ENCODE measurements at regions not wholly inside any gene's neighbourhood (a gene's known extent, or its start where the extent isn't known, plus 50 kb on each side); places are given as distances from the start of the nearest gene placed in this dataset.

DNA sequence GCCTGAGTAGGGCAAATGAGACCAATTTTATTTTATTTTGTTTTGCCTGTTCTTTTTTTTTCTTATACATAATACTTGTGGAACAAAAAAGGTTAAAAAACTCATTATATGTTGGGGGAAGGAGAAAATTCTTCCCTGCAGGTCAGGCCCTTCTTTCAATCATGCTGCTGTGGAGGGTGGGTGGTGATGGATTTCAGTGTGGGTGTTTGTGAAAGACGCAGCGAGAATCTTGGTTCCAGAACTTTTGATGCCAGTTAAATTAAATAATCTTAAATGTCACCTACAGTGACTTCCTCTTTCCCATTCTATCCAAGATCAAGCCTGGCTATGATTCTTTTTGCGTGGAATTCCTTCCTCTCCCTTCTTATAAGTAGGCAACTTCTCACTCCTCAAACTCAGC, 595.8 kb upstream of the EEF2KMT start:
- in situ Hi-C loops (cut with HindIII; ENCODE audit: extremely low pct_ligation_motif_present, low pct_unique_long_range_greater_than_20kb) (no loop called here), intact Hi-C loops (cut with micrococcal nuclease; ENCODE audit: unreplicated experiment) (no loop called here)
- H3K36me3 ChIP-seq (replicated peaks in 1 of 2; ENCODE audit: control insufficient read depth in 1 of 2, insufficient read depth in 2 of 2, low read length in 2 of 2): no peaks in the 10 kb centered on the region
- 3% methylated on average over 3 of the region's 3 CpGs for WGBS (ENCODE audit: low lambda C conversion rate)
- no peak overlapping the region for H3K4me2 ChIP-seq (ENCODE audit: low read depth, low read length)
- ATAC-seq (no peak), FAIRE-seq (no peak), DNase-seq (ENCODE audit: low spot score) (no peak)
- no peak overlapping the region for H3K4me3 ChIP-seq (replicated peaks in 1 of 3; ENCODE audit: insufficient read depth in 1 of 3, low read depth in 2 of 3, low read length in 3 of 3)
- no peak overlapping the region for H3K9ac ChIP-seq (ENCODE audit: insufficient read depth, low read depth, low read length)
- H2AFZ ChIP-seq (ENCODE audit: low read length): no peak overlapping the region
- CTCF ChIA-PET (ENCODE audit: low intra/inter-chr PET ratio, low total read pairs): no interaction called here
- no peaks in the 10 kb centered on the region for H3K9me3 ChIP-seq (ENCODE audit: low read length)
- H4K20me1 ChIP-seq (ENCODE audit: insufficient read depth, low read length): no peaks in the 10 kb centered on the region
- BruUV-seq (replicated peaks): no TSS peak
- no peaks in the 10 kb centered on the region for H3K27me3 ChIP-seq (ENCODE audit: control insufficient read depth in 1 of 2, insufficient read depth in 2 of 2, low read length in 2 of 2)
- POLR2A ChIA-PET: no interaction called here
- no peaks in the 10 kb centered on the region for H3K79me2 ChIP-seq (ENCODE audit: insufficient read depth, low read length)
- no peaks in the 10 kb centered on the region for H3K4me1 ChIP-seq (ENCODE audit: insufficient read depth, low read length)
- no peak overlapping the region for H3K27ac ChIP-seq (ENCODE audit: extremely low read length, insufficient read depth, low read length)
- TF ChIP-seq ZNF432 (CRISPR knock-in tag; IDR thresholded peaks at IDR 0.05; ENCODE audit: borderline replicate concordance): no peak
- TF ChIP-seq, protein P1, sequence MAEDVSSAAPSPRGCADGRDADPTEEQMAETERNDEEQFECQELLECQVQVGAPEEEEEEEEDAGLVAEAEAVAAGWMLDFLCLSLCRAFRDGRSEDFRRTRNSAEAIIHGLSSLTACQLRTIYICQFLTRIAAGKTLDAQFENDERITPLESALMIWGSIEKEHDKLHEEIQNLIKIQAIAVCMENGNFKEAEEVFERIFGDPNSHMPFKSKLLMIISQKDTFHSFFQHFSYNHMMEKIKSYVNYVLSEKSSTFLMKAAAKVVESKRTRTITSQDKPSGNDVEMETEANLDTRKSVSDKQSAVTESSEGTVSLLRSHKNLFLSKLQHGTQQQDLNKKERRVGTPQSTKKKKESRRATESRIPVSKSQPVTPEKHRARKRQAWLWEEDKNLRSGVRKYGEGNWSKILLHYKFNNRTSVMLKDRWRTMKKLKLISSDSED (CRISPR knock-in tag; IDR thresholded peaks at IDR 0.05): no peak
- TF ChIP-seq ZNF550 (CRISPR knock-in tag; IDR thresholded peaks at IDR 0.05; ENCODE audit: borderline replicate concordance): no peak
- no peak for TF ChIP-seq NRL (CRISPR knock-in tag; IDR thresholded peaks at IDR 0.05; ENCODE audit: borderline replicate concordance)
- TF ChIP-seq, protein P2, sequence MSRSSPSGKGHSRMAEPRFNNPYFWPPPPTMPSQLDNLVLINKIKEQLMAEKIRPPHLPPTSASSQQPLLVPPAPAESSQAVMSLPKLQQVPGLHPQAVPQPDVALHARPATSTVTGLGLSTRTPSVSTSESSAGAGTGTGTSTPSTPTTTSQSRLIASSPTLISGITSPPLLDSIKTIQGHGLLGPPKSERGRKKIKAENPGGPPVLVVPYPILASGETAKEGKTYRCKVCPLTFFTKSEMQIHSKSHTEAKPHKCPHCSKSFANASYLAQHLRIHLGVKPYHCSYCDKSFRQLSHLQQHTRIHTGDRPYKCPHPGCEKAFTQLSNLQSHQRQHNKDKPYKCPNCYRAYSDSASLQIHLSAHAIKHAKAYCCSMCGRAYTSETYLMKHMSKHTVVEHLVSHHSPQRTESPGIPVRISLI (CRISPR knock-in tag; IDR thresholded peaks at IDR 0.05; ENCODE audit: borderline replicate concordance): no peak
- TF ChIP-seq, protein P3, sequence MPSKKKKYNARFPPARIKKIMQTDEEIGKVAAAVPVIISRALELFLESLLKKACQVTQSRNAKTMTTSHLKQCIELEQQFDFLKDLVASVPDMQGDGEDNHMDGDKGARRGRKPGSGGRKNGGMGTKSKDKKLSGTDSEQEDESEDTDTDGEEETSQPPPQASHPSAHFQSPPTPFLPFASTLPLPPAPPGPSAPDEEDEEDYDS (CRISPR knock-in tag; IDR thresholded peaks at IDR 0.05): no peak
- TF ChIP-seq, protein P4, sequence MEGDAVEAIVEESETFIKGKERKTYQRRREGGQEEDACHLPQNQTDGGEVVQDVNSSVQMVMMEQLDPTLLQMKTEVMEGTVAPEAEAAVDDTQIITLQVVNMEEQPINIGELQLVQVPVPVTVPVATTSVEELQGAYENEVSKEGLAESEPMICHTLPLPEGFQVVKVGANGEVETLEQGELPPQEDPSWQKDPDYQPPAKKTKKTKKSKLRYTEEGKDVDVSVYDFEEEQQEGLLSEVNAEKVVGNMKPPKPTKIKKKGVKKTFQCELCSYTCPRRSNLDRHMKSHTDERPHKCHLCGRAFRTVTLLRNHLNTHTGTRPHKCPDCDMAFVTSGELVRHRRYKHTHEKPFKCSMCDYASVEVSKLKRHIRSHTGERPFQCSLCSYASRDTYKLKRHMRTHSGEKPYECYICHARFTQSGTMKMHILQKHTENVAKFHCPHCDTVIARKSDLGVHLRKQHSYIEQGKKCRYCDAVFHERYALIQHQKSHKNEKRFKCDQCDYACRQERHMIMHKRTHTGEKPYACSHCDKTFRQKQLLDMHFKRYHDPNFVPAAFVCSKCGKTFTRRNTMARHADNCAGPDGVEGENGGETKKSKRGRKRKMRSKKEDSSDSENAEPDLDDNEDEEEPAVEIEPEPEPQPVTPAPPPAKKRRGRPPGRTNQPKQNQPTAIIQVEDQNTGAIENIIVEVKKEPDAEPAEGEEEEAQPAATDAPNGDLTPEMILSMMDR (CRISPR knock-in tag; IDR thresholded peaks at IDR 0.05): no peak
- no peak for TF ChIP-seq RFXANK (CRISPR knock-in tag; IDR thresholded peaks at IDR 0.05)
- no peak for TF ChIP-seq NFE2 (CRISPR knock-in tag; IDR thresholded peaks at IDR 0.05)
- TF ChIP-seq, protein P5, sequence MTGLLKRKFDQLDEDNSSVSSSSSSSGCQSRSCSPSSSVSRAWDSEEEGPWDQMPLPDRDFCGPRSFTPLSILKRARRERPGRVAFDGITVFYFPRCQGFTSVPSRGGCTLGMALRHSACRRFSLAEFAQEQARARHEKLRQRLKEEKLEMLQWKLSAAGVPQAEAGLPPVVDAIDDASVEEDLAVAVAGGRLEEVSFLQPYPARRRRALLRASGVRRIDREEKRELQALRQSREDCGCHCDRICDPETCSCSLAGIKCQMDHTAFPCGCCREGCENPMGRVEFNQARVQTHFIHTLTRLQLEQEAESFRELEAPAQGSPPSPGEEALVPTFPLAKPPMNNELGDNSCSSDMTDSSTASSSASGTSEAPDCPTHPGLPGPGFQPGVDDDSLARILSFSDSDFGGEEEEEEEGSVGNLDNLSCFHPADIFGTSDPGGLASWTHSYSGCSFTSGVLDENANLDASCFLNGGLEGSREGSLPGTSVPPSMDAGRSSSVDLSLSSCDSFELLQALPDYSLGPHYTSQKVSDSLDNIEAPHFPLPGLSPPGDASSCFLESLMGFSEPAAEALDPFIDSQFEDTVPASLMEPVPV (CRISPR knock-in tag; IDR thresholded peaks at IDR 0.05): no peak
- TF ChIP-seq EZH2 (conservative IDR thresholded peaks at IDR 0.05; ENCODE audit: low read depth, low read length): no peak
- no peak for TF ChIP-seq BHLHE40 (IDR thresholded peaks at IDR 0.05; ENCODE audit: low read length)
- TF ChIP-seq MAZ (IDR thresholded peaks at IDR 0.05; ENCODE audit: borderline replicate concordance, low read depth, low read length): no peak
- no peak for TF ChIP-seq MAZ (CRISPR knock-in tag; IDR thresholded peaks at IDR 0.05; ENCODE audit: low read depth)
- TF ChIP-seq CC2D1A (CRISPR knock-in tag; IDR thresholded peaks at IDR 0.05): no peak

Data from HepG2 (cell line).